Adrenal gland (tissue), 9 donors: ENCODE measurements at regions not wholly inside any gene's neighbourhood (a gene's known extent, or its start where the extent isn't known, plus 50 kb on each side); places are given as distances from the start of the nearest gene placed in this dataset.

ENCODE experiments used
- DNase-seq, 7 donors: peaks; one replicate each; pipeline ENCODE4 v3.0.0-alpha.2; 2019 to 2020
- H3K27ac ChIP-seq, 5 donors: fragments of 200-600 bp; sonication (generic) in 4 of 5; 1 replicate in 3 of 5; 2 replicates in 2 of 5; pipeline versions ENCODE4 v1.5.1 to v1.8.0; 2016 to 2020; ENCODE audit warnings: mild to moderate bottlenecking in 1 of 5
- H3K27me3 ChIP-seq: fragments of 200-600 bp; 2 replicates; pipeline ENCODE4 v1.8.0; 2021
- H3K36me3 ChIP-seq, 2 donors: fragments of 200-600 bp; replicated peaks in 1 of 2; 1 replicate in 1 of 2; 2 replicates in 1 of 2; pipeline versions ENCODE4 v1.5.1 to v1.8.0; 2018 to 2022
- H3K4me1 ChIP-seq, 2 donors: fragments of 200-600 bp; replicated peaks in 1 of 2; 1 replicate in 1 of 2; 2 replicates in 1 of 2; pipeline versions ENCODE4 v1.5.1 to v1.8.0; 2018 to 2021
- H3K4me3 ChIP-seq, 4 donors: fragments of 200-600 bp; sonication (generic) in 3 of 4; one replicate each; pipeline ENCODE4 v1.5.1; 2016 to 2018
- H3K9me3 ChIP-seq, 3 donors: fragments of 200-600 bp; sonication (generic) in 1 of 3; replicated peaks in 1 of 3; 1 replicate in 2 of 3; 2 replicates in 1 of 3; pipeline versions ENCODE4 v1.5.1 to v1.8.0; 2016 to 2021
- CTCF ChIP-seq, 6 experiments: fragments of 450-650 bp in 4 of 6; fragments of 200-600 bp in 2 of 6; sonication (generic) in 1 of 6; IDR thresholded peaks; 1 replicate in 5 of 6; 2 replicates in 1 of 6; pipeline versions ENCODE4 v1.5.1 to v1.8.0; 2016 to 2021; ENCODE audit warnings: antibody characterized with exemption in 6 of 6, mild to moderate bottlenecking in 2 of 6, moderate library complexity in 1 of 6
- POLR2A ChIP-seq, 2 donors: fragments of 450-650 bp; IDR thresholded peaks; one replicate each; pipeline ENCODE4 v1.6.1; 2017; ENCODE audit warnings: antibody characterized with exemption in 2 of 2, mild to moderate bottlenecking in 2 of 2, moderate library complexity in 1 of 2
- WGBS, 4 donors: extraction: QIAGEN DNeasy Blood & Tissue Kit in 2 of 4; methylation state at CpG; one replicate each; pipeline versions ENCODE4 v1.1.5 to v1.1.7; 2013 to 2017; 5-methylcytosine and 5-hydroxymethylcytosine counted together
- intact Hi-C, 2 donors: fragments of 100-400 bp; cut with DNase I; formaldehyde crosslinking; loops; one replicate each; pipeline versions ENCODE4 v1.14.1 to v1.15.0; 2022 to 2023
- donor health status: healthy with polysubstance abuse.
- donor health status: Bipolar disorder and iron deficiency.
- donor health status: DM: yes; HTN: yes; CAD: no.
- donor health status: DM: no; HTN: no; CAD: no.
- donor health status: DM: no; HTN: no; CAD: no.

- no peak for DNase-seq
- WGBS, 4 donors, result 71 to 82% (median 76%) methylated on average over 3 of the region's 3 CpGs
- intact Hi-C loops, result no loop called here
- no peaks in the 10 kb centered on the region for H3K36me3 ChIP-seq
- H3K9me3 ChIP-seq, result no peaks in the 10 kb centered on the region
- H3K27ac ChIP-seq, result no peak overlapping the region
- TF ChIP-seq POLR2A (IDR thresholded peaks at IDR 0.05) (no peak), CTCF (IDR thresholded peaks at IDR 0.05) (no peak)
- H3K4me3 ChIP-seq, result no peak overlapping the region
- H3K4me1 ChIP-seq, result no peaks in the 10 kb centered on the region
- no peaks in the 10 kb centered on the region for H3K27me3 ChIP-seq
Observed at GRCh38 chr13:88196106-88196505, 524.9 kb downstream of the SLITRK5 start.

- Histone ChIP-seq H3K4me1 (no peaks in the 10 kb centered on the region), H3K9me3 (no peaks in the 10 kb centered on the region), H3K27ac (no peak overlapping the region), H3K4me3 (no peak overlapping the region), H3K36me3 (no peaks in the 10 kb centered on the region), H3K27me3 (no peaks in the 10 kb centered on the region)
- WGBS, 4 donors, result 61 to 68% (median 66%) methylated on average over 6 of the region's 6 CpGs
- TF ChIP-seq POLR2A (IDR thresholded peaks at IDR 0.05), result no peak
- no peak for TF ChIP-seq CTCF (IDR thresholded peaks at IDR 0.05)
- DNase-seq, result no peak
- intact Hi-C loops, result no loop called here
Observed at GRCh38 chr13:88217372-88217771, 546.2 kb downstream of the SLITRK5 start.

GRCh38 chr13:88217883-88218282 is 546.7 kb downstream of the SLITRK5 start:
- TF ChIP-seq CTCF (IDR thresholded peaks at IDR 0.05), result no peak
- no peak for TF ChIP-seq POLR2A (IDR thresholded peaks at IDR 0.05)
- Histone ChIP-seq H3K27ac (no peak overlapping the region), H3K4me1 (no peaks in the 10 kb centered on the region), H3K9me3 (no peaks in the 10 kb centered on the region), H3K4me3 (no peak overlapping the region), H3K27me3 (no peaks in the 10 kb centered on the region), H3K36me3 (no peaks in the 10 kb centered on the region)
- no peak for DNase-seq
- 84 to 94% (median 88%) methylated on average over 2 of the region's 2 CpGs for WGBS, 4 donors
- intact Hi-C loops, result no loop called here

GRCh38 chr13:88223958-88224357 is 552.8 kb downstream of the SLITRK5 start:
- no peaks in the 10 kb centered on the region for H3K36me3 ChIP-seq
- H3K9me3 ChIP-seq, result no peaks in the 10 kb centered on the region
- H3K27me3 ChIP-seq, result no peaks in the 10 kb centered on the region
- TF ChIP-seq CTCF (IDR thresholded peaks at IDR 0.05) (no peak), POLR2A (IDR thresholded peaks at IDR 0.05) (no peak)
- no peak overlapping the region for H3K4me3 ChIP-seq
- 85 to 93% (median 88%) methylated on average over 7 of the region's 7 CpGs for WGBS, 4 donors
- intact Hi-C loops, result no loop called here
- no peak for DNase-seq
- H3K4me1 ChIP-seq, result no peaks in the 10 kb centered on the region
- H3K27ac ChIP-seq, result no peak overlapping the region
